ENCODE measurements at regions not wholly inside any gene's neighbourhood (a gene's known extent, or its start where the extent isn't known, plus 50 kb on each side); places are given as distances from the start of the nearest gene placed in this dataset.
"Not testable (repeated sequence)": the region's sequence is repeated elsewhere in the genome, so short reads cannot be mapped to it uniquely, and the experiment has no call there.

DNA sequence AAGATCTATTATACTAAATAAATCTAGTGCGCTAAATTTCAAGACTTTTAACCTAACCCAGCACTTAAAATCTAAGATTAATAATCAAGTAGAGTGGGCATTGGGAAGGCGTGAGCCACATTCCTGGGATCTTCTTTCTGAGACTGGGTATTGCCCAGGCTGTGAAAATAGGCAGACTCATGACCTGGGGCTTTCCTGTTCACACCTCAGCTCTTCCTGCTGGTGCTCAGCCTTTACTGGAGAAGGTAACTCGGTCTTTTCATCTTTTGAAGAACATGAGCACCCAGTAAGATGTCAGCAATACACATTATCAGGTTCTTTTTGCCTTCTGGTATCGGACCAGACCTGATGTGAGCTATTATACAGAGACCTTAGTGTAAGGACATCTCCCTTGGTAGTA, 500.5 kb downstream of the PLCL1 start:
- DNase-seq (ENCODE audit: low read depth in 2 of 2) = no peak

DNA sequence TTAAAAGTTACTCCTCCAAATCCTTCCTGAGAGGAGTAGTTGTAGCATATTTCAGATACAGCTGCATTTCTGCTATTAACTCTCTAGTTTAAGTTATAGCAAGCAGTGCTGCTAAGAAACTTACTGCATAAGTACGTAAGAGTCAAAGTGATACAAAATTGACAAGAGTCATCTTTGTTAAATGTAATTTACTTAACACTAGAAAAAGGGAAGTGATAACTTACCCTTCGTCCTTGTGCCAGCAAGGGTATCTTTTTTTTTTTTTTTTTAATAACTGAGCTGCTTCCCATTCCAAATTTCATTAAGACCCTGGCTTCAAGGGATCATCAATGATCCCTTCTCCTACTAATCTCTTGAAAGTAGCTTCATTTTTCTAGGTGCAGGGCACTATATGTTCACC, 493.0 kb downstream of the PLCL1 start:
- no peak for DNase-seq (ENCODE audit: low read depth in 2 of 2)

DNA sequence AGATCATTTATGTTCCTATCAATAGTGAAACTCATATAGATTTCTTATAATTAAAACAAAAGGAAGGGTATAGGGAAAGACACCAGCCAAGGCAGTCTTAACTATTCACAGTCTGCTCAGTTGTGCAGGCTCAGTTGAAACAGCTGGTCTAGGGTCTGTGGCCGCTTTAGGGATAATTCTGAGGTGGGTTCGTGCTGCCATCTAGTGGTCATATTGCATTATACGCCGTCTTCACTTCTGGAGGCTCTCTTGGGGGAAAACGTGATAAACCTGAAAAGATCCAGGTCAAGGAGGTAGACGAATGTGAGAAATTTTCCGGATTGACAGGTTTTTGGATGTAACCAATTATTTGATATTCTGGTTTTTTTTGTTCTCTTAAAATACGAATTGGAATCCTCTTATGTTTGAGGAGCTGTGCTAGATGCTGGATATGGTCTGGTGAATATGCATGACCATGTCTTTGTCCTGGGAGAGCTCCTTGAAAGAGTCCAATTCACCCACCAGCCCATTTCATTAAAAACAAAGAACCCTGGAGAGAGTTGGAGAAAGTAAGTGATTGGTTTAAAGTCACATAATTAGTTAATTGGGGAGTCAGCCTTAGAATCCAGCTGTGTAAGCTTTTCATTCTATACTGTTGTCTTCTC, 492.4 kb downstream of the PLCL1 start:
- DNase-seq (ENCODE audit: low read depth in 2 of 2) = peak; percentile 25 to 44

DNA sequence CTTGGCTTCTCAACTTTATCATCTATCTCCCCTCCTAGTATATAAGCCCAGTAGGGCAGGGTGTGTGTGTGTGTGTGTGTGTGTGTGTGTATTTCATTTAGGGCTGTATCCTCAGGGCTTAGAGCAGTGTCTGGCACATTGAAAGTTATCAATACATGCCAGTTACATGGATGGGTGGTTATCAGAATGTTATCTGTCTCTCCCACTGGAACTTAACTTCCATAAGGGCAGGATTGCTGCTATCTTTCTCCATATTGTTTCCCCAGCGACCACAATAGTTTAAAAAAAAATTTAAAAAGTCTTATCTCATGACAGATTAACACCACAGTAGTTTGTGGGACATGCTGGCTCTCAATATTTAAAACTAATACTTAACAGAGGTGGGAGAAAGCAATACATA, 488.9 kb downstream of the PLCL1 start:
- no peak for DNase-seq (ENCODE audit: low read depth in 2 of 2)

DNA sequence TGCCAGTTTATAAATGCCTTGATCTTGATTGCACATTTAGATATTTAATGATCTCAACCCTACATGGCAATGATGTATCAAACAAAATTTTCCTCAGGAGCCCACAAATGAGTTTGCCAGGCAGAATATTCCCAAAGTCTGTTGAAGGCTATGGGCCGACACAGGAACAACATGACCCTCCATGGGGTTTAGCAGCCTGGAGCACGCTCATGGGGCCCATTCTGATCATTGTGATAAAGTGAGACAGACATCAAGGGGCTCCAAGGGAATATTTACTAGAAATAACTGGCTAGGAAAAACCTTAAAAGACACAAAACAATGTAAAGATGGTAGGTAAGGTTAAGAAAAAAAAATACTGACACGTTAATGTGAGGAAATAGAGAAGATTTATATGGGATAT, 485.4 kb downstream of the PLCL1 start:
- DNase-seq (ENCODE audit: low read depth in 2 of 2) = no peak

DNA sequence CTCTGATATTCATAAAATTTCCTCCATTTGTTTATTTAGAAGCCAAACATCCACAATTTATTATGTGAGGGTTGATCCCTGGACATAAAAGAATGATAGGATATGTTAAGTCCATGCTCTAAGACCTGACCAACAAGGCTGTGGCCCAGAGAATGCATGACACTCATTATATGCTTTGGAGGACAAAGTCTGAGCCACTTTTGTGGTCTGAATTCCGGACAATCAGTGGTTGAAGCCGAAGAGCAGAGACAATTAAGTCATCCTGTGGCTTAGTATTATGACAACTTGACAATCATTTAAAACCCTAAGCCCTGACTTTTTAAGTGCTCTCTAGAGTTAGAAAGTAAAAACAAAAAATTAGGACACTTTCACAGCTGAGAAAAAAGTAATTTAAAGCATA, 483.3 kb downstream of the PLCL1 start:
- no peak for DNase-seq (ENCODE audit: low read depth in 2 of 2)

DNA sequence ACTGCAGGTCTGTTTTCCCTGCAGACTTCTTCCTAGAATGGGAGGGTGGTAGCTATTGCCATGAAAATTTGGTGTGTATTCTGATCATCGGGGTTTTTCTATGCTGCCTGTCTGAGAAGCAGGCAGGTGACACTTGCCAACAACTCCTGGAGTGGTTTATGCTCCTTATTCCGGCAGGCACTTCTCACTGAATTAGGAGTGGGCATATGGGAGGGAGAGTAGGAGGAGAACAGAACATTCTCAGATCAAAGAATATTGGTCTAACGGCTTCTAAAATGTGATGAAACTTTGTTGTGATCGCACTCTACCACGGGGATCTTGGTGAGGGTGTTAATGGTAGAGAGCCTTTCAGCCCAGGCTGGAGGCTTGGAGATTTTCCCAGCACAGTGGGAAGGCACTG, 480.8 kb downstream of the PLCL1 start:
- no peak for DNase-seq (ENCODE audit: low read depth in 2 of 2)

DNA sequence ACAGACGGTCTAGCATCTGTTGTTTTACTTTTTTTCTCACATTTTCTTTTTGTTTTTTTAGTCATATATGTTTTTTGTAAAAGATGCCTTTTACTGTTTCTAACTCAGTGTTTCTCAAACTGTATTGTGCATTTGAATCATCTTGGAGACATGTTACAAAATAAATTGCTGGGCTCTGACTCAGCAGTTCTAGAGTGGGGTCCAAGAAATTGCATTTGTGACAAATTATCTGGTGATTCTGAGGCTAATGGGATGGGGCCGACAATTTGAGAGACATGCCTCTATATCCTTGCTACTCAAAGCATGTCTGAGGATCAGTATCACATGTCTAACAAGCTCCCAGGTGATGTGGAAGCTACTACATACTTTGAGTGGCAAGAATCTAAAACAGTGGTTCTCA, 478.8 kb downstream of the PLCL1 start:
- no peak for DNase-seq (ENCODE audit: low read depth in 2 of 2)

DNA sequence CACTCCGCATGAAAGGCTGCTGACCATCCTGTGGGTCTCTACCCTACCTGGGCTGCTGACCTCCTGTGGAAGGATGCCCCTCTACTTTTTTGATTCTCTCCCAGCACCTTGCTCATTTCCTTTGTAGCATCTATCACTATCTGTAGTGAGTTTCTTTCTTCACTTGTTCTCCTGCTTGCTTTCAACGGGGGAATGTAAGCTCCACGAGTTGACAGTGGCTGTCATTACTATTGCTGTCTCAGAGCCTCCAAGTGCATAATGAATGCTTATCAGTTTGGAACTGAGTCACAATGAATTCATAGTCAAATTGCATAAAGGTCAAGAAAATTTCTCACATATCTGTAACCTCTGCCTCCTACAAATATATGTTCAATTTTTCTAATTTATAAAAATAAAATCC, 477.7 kb downstream of the PLCL1 start:
- DNase-seq (ENCODE audit: low read depth in 2 of 2) = no peak

DNA sequence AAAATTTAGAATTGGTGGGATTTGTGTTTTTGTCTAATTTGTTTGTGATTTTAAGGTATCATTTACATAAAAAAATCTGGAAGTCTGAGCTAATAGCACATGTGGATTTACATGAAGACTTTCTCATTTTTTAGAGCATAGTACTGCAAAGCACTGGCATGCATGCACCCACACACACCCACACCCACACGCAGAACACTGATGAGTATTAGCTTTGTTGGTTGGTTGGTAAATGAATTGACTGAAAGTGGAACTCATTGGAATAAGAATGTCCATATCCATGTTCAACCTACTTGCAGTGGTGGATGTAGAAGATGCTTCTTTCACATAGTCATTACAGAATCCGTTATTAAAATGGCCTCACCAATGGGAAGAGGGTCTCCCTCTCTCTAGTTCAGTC, 475.8 kb downstream of the PLCL1 start:
- no peak for DNase-seq (ENCODE audit: low read depth in 2 of 2)

DNA sequence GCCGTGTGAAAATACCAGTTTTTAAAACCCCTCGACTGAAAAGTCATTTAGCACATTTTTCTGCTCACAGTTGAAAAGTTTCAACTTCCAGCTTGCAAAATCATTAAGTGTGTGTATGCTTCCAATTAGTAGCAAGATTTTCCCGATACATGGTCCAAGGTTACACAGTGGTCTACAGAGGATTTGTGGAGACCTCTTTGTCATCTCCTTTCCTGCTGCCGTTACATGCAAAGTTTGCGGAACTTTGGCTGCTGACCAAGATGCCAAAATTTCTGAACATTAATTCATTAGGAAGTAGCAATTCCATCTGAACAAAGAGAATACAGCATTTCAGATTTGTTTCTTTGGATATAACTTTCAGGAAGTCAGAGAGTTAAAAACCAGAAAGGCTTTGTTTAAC, 474.6 kb downstream of the PLCL1 start:
- DNase-seq (ENCODE audit: low read depth in 2 of 2) = no peak

DNA sequence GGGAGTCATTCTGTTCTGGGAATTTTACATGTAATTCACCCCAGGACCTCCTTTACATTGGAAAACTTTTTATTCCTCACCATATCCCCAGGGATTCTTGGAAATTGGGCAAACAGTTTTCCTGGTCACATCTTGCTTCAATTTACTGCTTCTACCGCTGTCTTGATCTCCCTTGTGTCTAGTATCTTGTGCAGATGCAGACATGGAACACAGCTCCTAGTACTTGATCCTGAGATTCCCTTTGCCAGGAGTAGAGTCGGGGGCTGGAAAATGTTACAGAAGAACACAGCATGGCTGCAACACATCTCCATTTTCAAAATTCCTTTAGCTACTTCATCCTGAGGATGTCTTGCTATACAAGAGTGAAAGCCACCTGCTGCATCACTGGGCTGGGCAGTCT, 472.8 kb downstream of the PLCL1 start:
- DNase-seq (ENCODE audit: low read depth in 2 of 2) = no peak

DNA sequence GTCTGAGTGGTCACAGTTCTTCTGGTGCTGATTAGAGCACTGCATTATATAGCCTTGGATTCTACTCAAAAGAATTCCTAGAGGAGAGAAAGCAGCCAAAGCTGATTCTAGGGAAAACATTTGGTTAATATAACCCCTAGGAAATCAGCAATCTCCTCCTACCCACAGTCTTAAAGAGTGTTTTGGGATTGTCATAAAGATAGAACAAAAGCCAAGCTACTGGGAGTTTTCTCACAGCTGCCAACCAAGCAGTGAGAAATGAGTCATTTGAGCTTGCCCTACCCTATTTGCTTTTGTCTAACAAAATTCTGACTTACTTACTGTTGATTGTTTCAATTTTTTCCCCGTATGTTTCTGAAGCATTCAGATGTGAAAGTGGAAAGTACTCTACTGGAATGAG, 469.3 kb downstream of the PLCL1 start:
- no peak for DNase-seq (ENCODE audit: low read depth in 2 of 2)

DNA sequence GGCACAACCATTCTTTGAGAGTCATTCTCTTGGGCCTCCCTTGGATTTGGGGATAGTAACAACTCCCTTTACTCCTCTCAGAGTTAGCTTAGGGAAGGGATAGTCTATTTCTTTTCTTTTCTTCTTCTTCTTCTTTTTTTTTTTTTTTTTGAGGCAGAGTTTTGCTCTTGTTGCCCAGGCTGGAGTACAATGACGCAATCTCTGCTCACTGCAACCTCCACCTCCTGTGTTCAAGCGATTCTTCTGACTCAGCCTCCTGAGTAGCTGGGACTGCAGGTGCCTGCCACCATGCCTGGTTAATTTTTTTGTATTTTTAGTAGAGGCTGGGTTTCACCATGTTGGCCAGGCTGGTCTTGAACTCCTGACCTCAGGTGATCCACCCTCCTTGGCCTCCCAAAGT, 465.8 kb downstream of the PLCL1 start:
- not testable (repeated sequence) for DNase-seq (ENCODE audit: low read depth in 2 of 2)

DNA sequence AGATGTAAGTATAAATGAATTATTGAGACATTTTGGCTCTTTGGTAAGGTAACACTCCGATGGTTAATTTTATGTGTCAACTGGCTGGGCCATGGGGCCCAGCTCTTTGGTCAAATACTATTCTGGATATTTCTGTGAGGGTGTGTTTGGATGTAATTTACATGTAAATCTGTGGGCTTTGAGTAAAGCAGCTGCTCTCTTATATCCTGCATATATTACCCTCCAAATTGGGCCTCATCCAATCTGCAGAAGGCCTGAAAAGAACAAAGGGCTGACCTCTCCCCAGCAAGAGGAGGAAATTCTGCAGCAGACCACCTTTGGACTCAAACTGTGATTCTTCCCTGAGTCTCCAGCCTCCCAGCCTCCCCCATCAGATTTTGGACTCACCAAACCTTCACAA, 464.1 kb downstream of the PLCL1 start:
- DNase-seq (ENCODE audit: low read depth in 2 of 2) = no peak

DNA sequence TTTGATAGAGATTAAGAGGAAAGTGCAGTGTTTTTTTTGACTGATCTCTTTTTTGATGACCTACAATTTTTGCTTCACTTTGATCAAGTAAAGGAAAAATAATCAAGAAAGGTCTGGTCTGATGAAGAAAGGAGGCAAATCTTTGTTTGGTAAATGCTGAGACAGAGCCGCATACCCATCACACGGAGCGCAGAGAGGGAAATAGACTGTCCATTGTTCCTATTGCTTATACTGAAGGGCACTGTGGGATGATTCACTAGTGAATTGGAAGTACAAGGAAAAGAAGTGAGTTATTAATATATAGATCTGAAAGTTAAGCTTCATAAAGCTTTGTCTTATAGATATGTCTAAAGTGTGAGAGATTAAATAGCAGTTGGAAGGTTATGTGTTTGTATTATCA, 455.1 kb downstream of the PLCL1 start:
- no peak for DNase-seq (ENCODE audit: low read depth in 2 of 2)

DNA sequence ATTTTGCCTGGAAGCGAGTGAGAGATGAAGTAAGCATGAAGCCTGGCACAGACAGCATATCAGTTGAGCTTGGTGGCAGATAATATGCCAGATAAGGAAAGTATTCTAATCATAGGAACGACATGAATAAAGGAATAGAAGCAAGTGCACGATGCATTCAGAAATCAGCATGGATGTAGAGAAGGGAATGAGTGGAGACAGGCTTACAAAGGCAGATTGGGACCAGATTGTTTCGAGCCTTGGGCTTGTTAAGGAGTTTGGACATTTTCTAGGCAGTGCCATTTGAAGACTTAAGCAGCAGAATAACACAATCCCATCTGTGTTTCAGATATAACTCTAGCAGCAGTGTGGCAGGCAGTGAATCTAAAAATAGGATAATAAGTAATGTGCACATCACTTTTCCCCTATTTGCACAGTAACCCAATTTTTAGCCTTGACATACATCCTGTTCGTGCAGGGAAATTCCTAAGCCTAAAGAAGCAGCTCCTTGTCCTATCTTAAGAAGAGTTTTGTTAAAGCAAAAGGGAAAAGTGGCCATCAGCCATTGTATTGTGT, 450.2 kb downstream of the PLCL1 start:
- no peak for DNase-seq (ENCODE audit: low read depth in 2 of 2)

DNA sequence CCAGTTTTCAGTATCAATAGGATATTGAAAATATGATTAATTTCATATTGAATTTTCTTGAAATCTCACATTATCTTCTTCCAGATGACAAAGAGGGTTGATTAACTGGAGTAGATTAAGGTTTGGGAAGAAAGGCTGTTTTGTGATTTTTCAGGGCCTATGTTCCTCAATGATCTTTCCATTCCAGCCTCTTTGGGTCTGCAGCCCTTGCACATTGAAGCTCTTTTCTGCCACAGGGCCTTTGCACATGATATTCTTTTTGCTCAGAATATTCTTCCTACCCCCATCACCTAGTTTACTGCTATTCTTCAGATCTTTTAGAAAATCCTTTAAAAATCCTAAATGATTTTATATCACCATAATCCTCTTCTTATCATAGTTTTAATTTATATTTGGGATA, 449.6 kb downstream of the PLCL1 start:
- no peak for DNase-seq (ENCODE audit: low read depth in 2 of 2)

DNA sequence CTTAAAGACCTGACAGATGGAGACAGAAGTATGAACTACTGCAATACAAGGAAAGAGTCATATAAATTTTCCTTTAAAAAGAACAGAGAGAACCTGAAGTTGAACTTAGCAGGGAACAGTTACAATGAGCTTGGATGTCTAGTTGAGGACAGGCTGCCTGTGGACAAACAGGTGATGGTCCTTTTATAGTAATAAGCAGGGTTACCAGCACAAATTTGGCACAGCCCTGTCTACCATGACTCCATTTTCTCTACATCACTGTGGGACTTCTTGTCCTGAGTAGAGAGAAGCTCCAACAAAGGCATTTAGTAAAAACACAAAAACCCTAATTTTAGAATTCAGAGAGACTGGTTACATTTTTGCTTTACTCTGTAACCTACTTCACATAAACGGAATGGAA, 448.1 kb downstream of the PLCL1 start:
- DNase-seq (ENCODE audit: low read depth in 2 of 2) = no peak

DNA sequence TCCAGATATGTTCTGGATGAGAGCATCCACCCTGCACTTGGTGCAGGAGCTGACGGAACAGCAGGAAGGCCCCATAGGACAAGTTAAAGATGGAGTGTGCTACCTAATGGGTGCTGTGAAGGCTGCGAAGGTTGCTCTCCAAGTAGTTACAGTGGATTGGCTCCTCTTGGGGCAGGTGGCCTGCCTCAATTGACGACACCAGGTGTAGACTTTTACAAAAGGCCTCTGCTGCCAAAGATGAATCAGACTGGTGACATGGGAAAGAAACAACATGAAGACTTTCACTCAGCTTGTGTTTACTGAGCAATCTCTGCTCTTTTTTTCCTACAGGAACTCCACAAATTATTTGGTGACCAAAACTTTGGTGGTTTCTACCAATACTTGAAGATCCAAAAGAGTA, 437.7 kb downstream of the PLCL1 start:
- no peak for DNase-seq (ENCODE audit: low read depth in 2 of 2)

DNA sequence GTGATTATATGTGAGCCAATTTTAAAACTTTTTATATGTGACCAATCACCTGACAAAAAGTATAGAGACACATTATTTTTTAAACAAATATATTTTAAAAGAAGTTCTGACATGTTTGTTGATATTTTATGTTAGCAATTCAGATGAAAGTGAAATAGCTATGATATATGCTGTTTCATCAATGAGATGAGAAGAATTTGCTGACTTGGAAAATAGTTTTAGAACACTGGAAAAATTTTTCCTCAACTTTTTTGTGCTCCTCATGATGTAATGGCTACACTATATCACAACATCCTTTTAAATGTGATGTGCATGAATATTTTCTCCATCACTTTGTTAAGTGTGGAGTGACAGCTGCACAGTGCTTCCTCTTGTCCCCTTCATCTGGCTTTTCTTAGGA, 434.0 kb downstream of the PLCL1 start:
- DNase-seq (ENCODE audit: low read depth in 2 of 2) = no peak

DNA sequence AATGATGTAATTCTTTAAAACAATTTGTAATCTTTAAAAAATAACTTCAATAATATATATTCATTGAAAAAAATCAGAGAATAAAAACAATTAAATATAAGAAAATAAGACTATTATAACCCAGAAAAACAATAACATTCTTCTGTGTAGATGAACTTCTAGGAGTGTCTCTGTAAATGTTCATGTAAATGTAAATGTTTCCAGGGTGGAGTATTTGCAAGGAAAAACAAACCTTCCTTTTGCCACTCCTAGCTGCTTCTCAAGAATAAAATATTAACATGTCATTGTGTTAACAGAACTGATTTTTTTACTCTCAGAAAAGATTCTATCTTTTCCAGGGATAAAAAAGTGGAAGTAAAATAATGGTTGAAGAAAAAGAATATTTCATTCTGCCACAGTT, 431.9 kb downstream of the PLCL1 start:
- DNase-seq (ENCODE audit: low read depth in 2 of 2) = no peak

DNA sequence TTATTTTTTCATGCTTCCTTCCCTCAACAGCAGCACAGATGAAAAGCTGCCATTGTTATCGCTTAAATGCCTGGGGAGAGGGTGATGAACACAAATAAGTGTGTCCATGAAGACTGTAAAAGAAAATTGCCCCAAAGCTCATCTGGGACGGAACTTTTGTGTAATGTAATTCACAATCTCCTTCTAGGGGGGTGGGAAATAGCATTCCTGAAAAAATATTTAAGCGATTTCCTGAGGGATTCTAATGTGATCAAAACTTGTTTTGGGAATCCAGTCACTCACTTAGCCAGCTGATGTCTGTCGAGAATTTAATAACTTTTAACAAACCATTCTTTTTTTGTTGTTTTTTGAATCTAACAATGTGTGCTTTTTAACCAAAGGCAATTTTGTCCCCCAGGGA, 427.9 kb downstream of the PLCL1 start:
- no peak for DNase-seq (ENCODE audit: low read depth in 2 of 2)

DNA sequence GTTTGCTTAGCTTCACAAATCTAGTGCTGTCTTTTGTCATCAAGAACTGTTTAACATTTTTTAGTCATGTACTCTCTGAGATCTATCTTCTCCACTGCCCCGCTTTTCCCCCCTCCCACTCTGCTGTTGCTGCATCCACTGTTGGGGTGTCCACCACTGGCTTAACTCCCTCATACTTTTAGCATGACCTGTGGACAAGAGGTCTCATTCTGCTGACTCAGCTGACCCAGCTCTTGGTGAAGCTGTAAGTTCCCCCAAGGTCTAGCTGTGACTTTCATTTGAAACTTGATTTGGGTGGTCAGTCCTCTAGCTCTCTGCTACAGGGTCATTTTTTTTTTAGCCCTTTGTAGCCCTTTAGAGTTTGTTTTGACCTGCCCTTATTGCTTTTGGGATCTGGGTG, 427.2 kb downstream of the PLCL1 start:
- no peak for DNase-seq (ENCODE audit: low read depth in 2 of 2)
